Stomach (tissue), 8 donors: ENCODE measurements at regions not wholly inside any gene's neighbourhood (a gene's known extent, or its start where the extent isn't known, plus 50 kb on each side); places are given as distances from the start of the nearest gene placed in this dataset.

Experiments used
- DNase-seq, 2 donors: peaks; one replicate each; pipeline versions ENCODE4 v3.0.0 to v3.0.0-alpha.2; 2013 to 2019
- H3K27ac ChIP-seq, 5 donors: fragments of 200-600 bp in 4 of 5; sonication (generic) in 4 of 5; one replicate each; pipeline ENCODE4 v1.5.1; 2013 to 2019; ENCODE audit warnings: mild to moderate bottlenecking in 1 of 5, moderate library complexity in 1 of 5
- H3K27me3 ChIP-seq, 3 donors: fragments of 200-600 bp; sonication (generic); one replicate each; pipeline ENCODE4 v1.5.1; 2017 to 2019; ENCODE audit warnings: mixed run types in 1 of 3
- H3K36me3 ChIP-seq, 4 donors: fragments of 200-600 bp; sonication (generic); 1 replicate in 3 of 4; 2 replicates in 1 of 4; pipeline ENCODE4 v1.5.1; 2016 to 2019
- H3K4me1 ChIP-seq, 4 donors: fragments of 200-600 bp; sonication (generic); one replicate each; pipeline ENCODE4 v1.5.1; 2016 to 2019
- H3K4me3 ChIP-seq, 4 donors: fragments of 200-600 bp; sonication (generic) in 3 of 4; one replicate each; pipeline ENCODE4 v1.5.1; 2016 to 2019; ENCODE audit warnings: mild to moderate bottlenecking in 1 of 4
- H3K9me3 ChIP-seq, 4 donors: fragments of 200-600 bp; sonication (generic); one replicate each; pipeline ENCODE4 v1.5.1; 2016 to 2019
- EP300 ChIP-seq: sonication (generic); formaldehyde crosslinking; IDR thresholded peaks from one replicate; pipeline ENCODE4 v1.6.1; 2017; ENCODE audit warnings: antibody characterized with exemption
- POLR2A ChIP-seq, 4 donors: fragments of 450-650 bp; IDR thresholded peaks; one replicate each; pipeline ENCODE4 v1.6.1; 2016; ENCODE audit warnings: antibody characterized with exemption in 4 of 4, control low read depth in 2 of 4, mild to moderate bottlenecking in 1 of 4, moderate library complexity in 1 of 4
- POLR2AphosphoS5 ChIP-seq, 3 donors: sonication (generic); formaldehyde crosslinking; IDR thresholded peaks; one replicate each; pipeline ENCODE4 v1.6.1; 2016; ENCODE audit warnings: antibody characterized with exemption in 3 of 3
- WGBS, 5 donors: extraction: QIAGEN DNeasy Blood & Tissue Kit in 3 of 5; methylation state at CpG; one replicate each; pipeline versions ENCODE4 v1.1.5 to v1.1.7; 2013 to 2018; 5-methylcytosine and 5-hydroxymethylcytosine counted together
- intact Hi-C: fragments of 100-400 bp; cut with DNase I; formaldehyde crosslinking; loops from one replicate; pipeline ENCODE4 v1.15.1; 2023; ENCODE audit warnings: low total_unique reads
- TF ChIP-seq, protein P1 (sequence below), 7 experiments: fragments of 450-650 bp in 4 of 7; fragments of 200-600 bp in 3 of 7; sonication (generic) in 3 of 7; IDR thresholded peaks; one replicate each; pipeline ENCODE4 v1.5.1; 2016 to 2019; ENCODE audit warnings: antibody characterized with exemption in 7 of 7, control low read depth in 2 of 7, mild to moderate bottlenecking in 1 of 7
- donor health status: healthy with polysubstance abuse.
- donor health status: Bipolar disorder and iron deficiency.
- donor health status: healthy.

DNA sequence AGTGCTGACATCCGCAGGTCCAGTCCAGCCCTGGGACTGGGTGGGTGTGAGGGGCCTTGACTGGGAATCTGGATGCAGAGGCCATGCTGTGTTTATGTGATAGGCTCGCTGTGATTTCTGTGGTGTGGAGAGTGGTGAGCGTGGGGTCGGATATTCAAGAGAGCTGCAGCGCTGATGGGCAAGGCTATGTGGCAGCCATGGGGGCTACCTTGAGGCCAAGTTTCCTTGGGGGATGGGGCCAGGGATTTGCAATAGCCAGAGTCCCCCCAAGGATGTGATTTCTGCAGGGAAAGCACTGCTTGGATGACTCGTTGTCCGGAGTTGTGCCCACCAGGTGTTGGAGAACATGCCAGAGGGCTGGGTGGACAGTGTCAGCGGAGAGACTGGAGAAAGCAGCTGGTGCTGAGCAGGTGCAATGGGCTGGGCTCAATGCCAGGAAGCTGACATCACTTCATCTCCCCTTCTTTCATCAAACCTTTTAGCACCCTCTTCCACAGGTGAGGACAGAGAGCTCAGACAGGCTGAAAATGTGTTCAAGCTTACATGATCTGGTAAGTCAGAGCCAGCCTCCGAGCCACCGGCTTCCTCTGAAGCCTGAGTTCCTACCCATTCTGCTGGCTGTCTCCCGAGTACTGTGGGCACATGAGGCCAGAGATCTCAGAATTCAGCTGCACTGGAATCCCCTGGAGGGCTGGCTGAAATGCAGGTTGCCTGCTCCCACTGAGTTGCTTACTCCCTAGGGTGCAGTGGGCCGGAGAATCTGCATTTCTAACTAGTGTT, 132.9 kb downstream of the RHOU start:
- Histone ChIP-seq H3K27ac (no peak overlapping the region), H3K9me3 (no peaks in the 10 kb centered on the region), H3K27me3 (no peaks in the 10 kb centered on the region), H3K4me1 (peaks cover 13 to 42% (median 38%) of the 10 kb centered on the region in 4 donors), H3K36me3 (no peaks in the 10 kb centered on the region), H3K4me3 (no peak overlapping the region)
- WGBS, 5 donors = 79 to 91% (median 87%) methylated on average over 11 to 12 of the region's 12 CpGs
- intact Hi-C loops = no loop called here
- TF ChIP-seq POLR2A (IDR thresholded peaks at IDR 0.05) = no peak
- TF ChIP-seq EP300 = no peak
- no peak for TF ChIP-seq POLR2AphosphoS5 (IDR thresholded peaks at IDR 0.05)
- TF ChIP-seq, protein P1, sequence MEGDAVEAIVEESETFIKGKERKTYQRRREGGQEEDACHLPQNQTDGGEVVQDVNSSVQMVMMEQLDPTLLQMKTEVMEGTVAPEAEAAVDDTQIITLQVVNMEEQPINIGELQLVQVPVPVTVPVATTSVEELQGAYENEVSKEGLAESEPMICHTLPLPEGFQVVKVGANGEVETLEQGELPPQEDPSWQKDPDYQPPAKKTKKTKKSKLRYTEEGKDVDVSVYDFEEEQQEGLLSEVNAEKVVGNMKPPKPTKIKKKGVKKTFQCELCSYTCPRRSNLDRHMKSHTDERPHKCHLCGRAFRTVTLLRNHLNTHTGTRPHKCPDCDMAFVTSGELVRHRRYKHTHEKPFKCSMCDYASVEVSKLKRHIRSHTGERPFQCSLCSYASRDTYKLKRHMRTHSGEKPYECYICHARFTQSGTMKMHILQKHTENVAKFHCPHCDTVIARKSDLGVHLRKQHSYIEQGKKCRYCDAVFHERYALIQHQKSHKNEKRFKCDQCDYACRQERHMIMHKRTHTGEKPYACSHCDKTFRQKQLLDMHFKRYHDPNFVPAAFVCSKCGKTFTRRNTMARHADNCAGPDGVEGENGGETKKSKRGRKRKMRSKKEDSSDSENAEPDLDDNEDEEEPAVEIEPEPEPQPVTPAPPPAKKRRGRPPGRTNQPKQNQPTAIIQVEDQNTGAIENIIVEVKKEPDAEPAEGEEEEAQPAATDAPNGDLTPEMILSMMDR (IDR thresholded peaks at IDR 0.05) = no peak
- peak; percentile 47 to 74 for DNase-seq

DNA sequence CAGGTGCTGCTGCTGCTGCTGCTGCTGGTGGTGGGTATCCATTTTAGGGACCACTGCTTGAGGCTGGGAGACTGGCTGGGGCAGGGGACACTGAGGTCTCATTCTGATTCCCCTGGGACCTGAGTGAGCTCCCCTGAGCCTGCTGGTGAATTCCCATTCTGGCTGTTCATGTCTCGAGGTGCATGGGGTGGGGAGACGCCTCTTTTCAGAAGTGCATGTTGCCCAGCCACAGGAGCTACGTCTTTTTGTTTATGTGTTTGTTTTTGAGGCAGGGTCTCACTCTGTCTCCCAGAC, 133.4 kb downstream of the RHOU start:
- WGBS, 5 donors = 83 to 98% (median 93%) methylated on average over 3 of the region's 3 CpGs
- no peak for DNase-seq
- Histone ChIP-seq H3K27me3 (no peaks in the 10 kb centered on the region), H3K27ac (no peak overlapping the region), H3K4me3 (no peak overlapping the region), H3K9me3 (no peaks in the 10 kb centered on the region), H3K36me3 (no peaks in the 10 kb centered on the region), H3K4me1 (peaks cover 10 to 36% (median 32%) of the 10 kb centered on the region in 4 donors)
- intact Hi-C loops = no loop called here
- TF ChIP-seq EP300 = no peak
- no peak for TF ChIP-seq POLR2AphosphoS5 (IDR thresholded peaks at IDR 0.05)
- TF ChIP-seq, protein P1 (IDR thresholded peaks at IDR 0.05) = no peak
- no peak for TF ChIP-seq POLR2A (IDR thresholded peaks at IDR 0.05)

DNA sequence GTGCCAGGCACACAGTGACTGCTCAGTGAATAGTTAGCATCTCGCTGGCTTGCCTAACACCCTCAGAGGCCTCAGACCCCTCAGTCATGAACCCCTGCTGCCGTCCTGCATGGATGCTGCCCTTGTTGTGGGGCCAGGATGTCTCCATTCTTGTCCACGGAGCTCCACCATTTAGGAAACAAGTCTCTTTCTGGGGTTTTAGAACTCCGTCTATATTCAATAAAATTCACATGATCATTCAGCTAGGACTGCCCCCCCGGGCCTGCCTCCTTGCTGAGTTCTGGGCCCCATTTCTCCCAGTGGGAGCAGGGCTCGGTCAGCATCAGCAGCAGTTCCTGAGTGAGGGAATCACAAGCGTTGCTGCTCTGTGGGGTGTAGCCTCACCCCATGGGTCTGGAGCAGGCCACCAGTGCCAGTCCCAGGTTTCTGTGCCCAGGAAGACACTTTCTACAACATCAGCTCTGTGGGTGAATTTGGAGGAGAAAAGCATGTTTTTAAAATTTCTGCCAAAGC, 134.1 kb downstream of the RHOU start:
- no peak for TF ChIP-seq POLR2A (IDR thresholded peaks at IDR 0.05)
- 88 to 96% (median 92%) methylated on average over 6 to 7 of the region's 7 CpGs for WGBS, 5 donors
- intact Hi-C loops = no loop called here
- no peak overlapping the region for H3K4me3 ChIP-seq
- DNase-seq = no peak
- H3K36me3 ChIP-seq = no peaks in the 10 kb centered on the region
- H3K27me3 ChIP-seq = no peaks in the 10 kb centered on the region
- no peaks in the 10 kb centered on the region for H3K9me3 ChIP-seq
- H3K4me1 ChIP-seq = peaks cover 3 to 30% (median 26%) of the 10 kb centered on the region in 4 donors
- peak overlapping the region in 1 of 5 donors; percentile 26 for H3K27ac ChIP-seq

DNA sequence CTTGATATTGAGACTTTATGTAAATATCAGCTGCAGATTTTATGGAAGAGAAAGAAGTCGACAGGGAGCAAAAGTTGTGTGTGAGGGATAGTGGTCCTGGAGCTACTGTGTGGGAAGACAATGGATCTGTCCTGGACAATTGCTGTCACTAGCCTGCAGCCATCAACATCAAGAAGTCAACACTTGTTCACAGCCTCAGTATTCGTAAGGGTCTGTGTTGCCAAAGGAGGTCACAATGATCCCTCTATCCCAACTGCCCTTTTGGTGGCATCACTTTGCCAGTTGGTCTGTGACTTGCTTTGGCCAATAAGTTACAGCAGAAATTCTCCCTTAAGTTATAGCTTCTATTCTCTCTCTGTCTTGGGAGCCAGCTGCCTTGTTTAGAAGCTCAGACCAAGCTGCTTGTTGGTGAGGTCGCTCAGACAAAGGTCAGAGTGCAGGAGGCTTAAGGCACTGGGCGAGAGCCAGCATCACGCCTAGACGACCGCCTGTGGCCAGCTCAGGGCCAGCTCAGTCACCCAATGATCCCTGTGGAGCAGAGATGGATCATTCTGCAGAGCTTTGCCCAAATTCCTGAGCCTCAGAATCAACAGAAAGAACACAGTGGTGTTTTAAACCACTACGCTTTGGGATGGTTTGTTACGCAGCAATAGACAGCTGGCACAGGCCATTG, 134.9 kb downstream of the RHOU start:
- H3K27me3 ChIP-seq = no peaks in the 10 kb centered on the region
- intact Hi-C loops = no loop called here
- no peak overlapping the region for H3K4me3 ChIP-seq
- DNase-seq = no peak
- H3K36me3 ChIP-seq = no peaks in the 10 kb centered on the region
- H3K27ac ChIP-seq = no peak overlapping the region
- peaks cover 0 to 26% (median 23%) of the 10 kb centered on the region in 4 donors for H3K4me1 ChIP-seq
- 82 to 89% (median 85%) methylated on average over 7 to 9 of the region's 9 CpGs for whole genome bisulfite sequencing, 5 donors
- TF ChIP-seq POLR2A (IDR thresholded peaks at IDR 0.05) = no peak
- TF ChIP-seq EP300 = no peak
- TF ChIP-seq POLR2AphosphoS5 (IDR thresholded peaks at IDR 0.05) = no peak
- TF ChIP-seq, protein P1 (IDR thresholded peaks at IDR 0.05) = no peak
- H3K9me3 ChIP-seq = no peaks in the 10 kb centered on the region
